CD4-positive, alpha-beta T cell (primary cell): ENCODE measurements at regions not wholly inside any gene's neighbourhood (a gene's known extent, or its start where the extent isn't known, plus 50 kb on each side); places are given as distances from the start of the nearest gene placed in this dataset.

Experiments used
- ATAC-seq: fragments of 200-7000 bp; cut with Tn5 transposase; one replicate; pipeline ENCODE4 v1.10.0; 2022; ENCODE audit warnings: mild to moderate bottlenecking; ENCODE audit not compliant: poor library complexity
- CTCF ChIA-PET: fragments of 350-600 bp; sonication (Branson Sonifier 250); formaldehyde crosslinking; loops from one replicate; lab custom pipeline; 2021; ENCODE audit warnings: antibody characterized with exemption, inconsistent platforms; lab: Charles Lee
- POLR2A ChIA-PET: fragments of 350-600 bp; sonication (Branson Sonifier 250); formaldehyde crosslinking; loops from one replicate; lab custom pipeline; 2021; ENCODE audit warnings: antibody characterized with exemption, inconsistent platforms; lab: Charles Lee
- DNase-seq, 14 experiments: peaks; one replicate each; pipeline ENCODE4 v3.0.0-alpha.2; 2013 to 2020; ENCODE audit warnings: mixed read lengths in 2 of 14
- H3K27ac ChIP-seq, 2 donors: one replicate each; pipeline versions ENCODE4 v1.5.1 to v1.7.0; 2013; ENCODE audit warnings: low read length in 2 of 2, low read depth in 1 of 2, mild to moderate bottlenecking in 1 of 2
- H3K27me3 ChIP-seq, 2 experiments: 1 replicate in 1 of 2; 2 replicates in 1 of 2; pipeline versions ENCODE4 v1.6.1 to v1.7.0; 2013; ENCODE audit warnings: low read length in 2 of 2, control low read depth in 1 of 2, mild to moderate bottlenecking in 1 of 2, moderate library complexity in 1 of 2; ENCODE audit not compliant: insufficient read depth in 2 of 2, control insufficient read depth in 1 of 2
- H3K36me3 ChIP-seq: one replicate; pipeline ENCODE4 v1.6.1; 2013; ENCODE audit warnings: low read length, control low read depth; ENCODE audit not compliant: insufficient read depth
- H3K4me1 ChIP-seq: one replicate; pipeline ENCODE4 v1.6.1; 2013; ENCODE audit warnings: low read length, control low read depth; ENCODE audit not compliant: insufficient read depth
- H3K4me3 ChIP-seq: one replicate; pipeline ENCODE4 v1.5.1; 2013; ENCODE audit warnings: mild to moderate bottlenecking, low read length, moderate library complexity
- H3K9me3 ChIP-seq, 2 experiments: 1 replicate in 1 of 2; 2 replicates in 1 of 2; pipeline versions ENCODE4 v1.6.1 to v1.7.0; 2013; ENCODE audit warnings: low read length in 2 of 2, mild to moderate bottlenecking in 2 of 2, control low read depth in 1 of 2, moderate library complexity in 1 of 2; ENCODE audit not compliant: control insufficient read depth in 1 of 2, insufficient read depth in 1 of 2
- H3K27ac Mint-ChIP-seq: one replicate; pipeline ENCODE4 v1.8.0; 2020; ENCODE audit warnings: mixed read lengths
- H3K27me3 Mint-ChIP-seq: one replicate; pipeline ENCODE4 v1.8.0; 2021; ENCODE audit warnings: mixed read lengths
- H3K36me3 Mint-ChIP-seq: one replicate; pipeline ENCODE4 v1.8.0; 2021; ENCODE audit warnings: low read depth, mixed read lengths
- H3K4me1 Mint-ChIP-seq: one replicate; pipeline ENCODE4 v1.8.0; 2021; ENCODE audit warnings: low read depth, mixed read lengths
- H3K4me3 Mint-ChIP-seq: one replicate; pipeline ENCODE4 v1.8.0; 2020; ENCODE audit warnings: mild to moderate bottlenecking, mixed read lengths
- H3K9me3 Mint-ChIP-seq: one replicate; pipeline ENCODE4 v1.8.0; 2020; ENCODE audit warnings: mixed read lengths
- intact Hi-C, 2 experiments: fragments of 100-400 bp; cut with DNase I in 1 of 2; cut with micrococcal nuclease in 1 of 2; formaldehyde crosslinking; loops; one replicate each; pipeline versions ENCODE4 v1.15.1 to v1.9.0; 2023 to 2025; cut with DNase I, micrococcal nuclease
- TF ChIP-seq, protein P1 (sequence below): fragments of 200-600 bp; IDR thresholded peaks from one replicate; pipeline ENCODE4 v1.8.0; 2022; ENCODE audit warnings: antibody characterized with exemption, mild to moderate bottlenecking

GRCh38 chr12:92385296-92385695, 239.7 kb upstream of the BTG1 start:
- intact Hi-C loops: no loop called here
- Histone ChIP-seq H3K27ac (no peak overlapping the region), H3K27me3 (no peaks in the 10 kb centered on the region)

GRCh38 chr12:92384571-92384970, 238.9 kb upstream of the BTG1 start:
- no peak for DNase-seq
- no peak overlapping the region for H3K27ac Mint-ChIP-seq
- H3K4me3 Mint-ChIP-seq: no peak overlapping the region
- H3K27me3 Mint-ChIP-seq: no peaks in the 10 kb centered on the region
- no peaks in the 10 kb centered on the region for H3K9me3 Mint-ChIP-seq
- CTCF ChIA-PET: interaction anchor here (0.8 to 1.1 kb wide), 2 partner anchors 32 to 1002 kb away, joined by 3 read pairs; no protein-coding TSS in a partner anchor
- H3K27ac ChIP-seq: no peak overlapping the region
- no peaks in the 10 kb centered on the region for H3K36me3 Mint-ChIP-seq
- intact Hi-C loops: no loop called here
- H3K4me1 ChIP-seq: peaks cover 24% of the 10 kb centered on the region
- no peak overlapping the region for H3K4me3 ChIP-seq
- TF ChIP-seq, protein P1, sequence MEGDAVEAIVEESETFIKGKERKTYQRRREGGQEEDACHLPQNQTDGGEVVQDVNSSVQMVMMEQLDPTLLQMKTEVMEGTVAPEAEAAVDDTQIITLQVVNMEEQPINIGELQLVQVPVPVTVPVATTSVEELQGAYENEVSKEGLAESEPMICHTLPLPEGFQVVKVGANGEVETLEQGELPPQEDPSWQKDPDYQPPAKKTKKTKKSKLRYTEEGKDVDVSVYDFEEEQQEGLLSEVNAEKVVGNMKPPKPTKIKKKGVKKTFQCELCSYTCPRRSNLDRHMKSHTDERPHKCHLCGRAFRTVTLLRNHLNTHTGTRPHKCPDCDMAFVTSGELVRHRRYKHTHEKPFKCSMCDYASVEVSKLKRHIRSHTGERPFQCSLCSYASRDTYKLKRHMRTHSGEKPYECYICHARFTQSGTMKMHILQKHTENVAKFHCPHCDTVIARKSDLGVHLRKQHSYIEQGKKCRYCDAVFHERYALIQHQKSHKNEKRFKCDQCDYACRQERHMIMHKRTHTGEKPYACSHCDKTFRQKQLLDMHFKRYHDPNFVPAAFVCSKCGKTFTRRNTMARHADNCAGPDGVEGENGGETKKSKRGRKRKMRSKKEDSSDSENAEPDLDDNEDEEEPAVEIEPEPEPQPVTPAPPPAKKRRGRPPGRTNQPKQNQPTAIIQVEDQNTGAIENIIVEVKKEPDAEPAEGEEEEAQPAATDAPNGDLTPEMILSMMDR: no peak
- H3K36me3 ChIP-seq: no peaks in the 10 kb centered on the region
- no peak for ATAC-seq
- H3K27me3 ChIP-seq: no peaks in the 10 kb centered on the region
- H3K4me1 Mint-ChIP-seq: peaks cover 51% of the 10 kb centered on the region
- POLR2A ChIA-PET: interaction anchor here (1.4 kb wide), 1 partner anchor 239 kb away, joined by 3 read pairs; the partner anchor contains the start of gene BTG1
- no peaks in the 10 kb centered on the region for H3K9me3 ChIP-seq

More at GRCh38 chr12:92385296-92385695, 239.7 kb upstream of the BTG1 start:
- no peaks in the 10 kb centered on the region for H3K36me3 Mint-ChIP-seq
- no peak for ATAC-seq
- DNase-seq: no peak
- H3K27ac Mint-ChIP-seq: no peak overlapping the region
- no peaks in the 10 kb centered on the region for H3K36me3 ChIP-seq
- peaks cover 19% of the 10 kb centered on the region for H3K4me1 ChIP-seq
- H3K27me3 Mint-ChIP-seq: no peaks in the 10 kb centered on the region
- H3K9me3 ChIP-seq: no peaks in the 10 kb centered on the region
- ChIA-PET CTCF (interaction anchor here (0.8 to 1.1 kb wide), 2 partner anchors 33 to 1003 kb away, joined by 3 read pairs; no protein-coding TSS in a partner anchor), POLR2A (interaction anchor here (1.4 kb wide), 1 partner anchor 239 kb away, joined by 3 read pairs; the partner anchor contains the start of gene BTG1)
- TF ChIP-seq, protein P1: no peak
- no peak overlapping the region for H3K4me3 ChIP-seq
- peaks cover 48% of the 10 kb centered on the region for H3K4me1 Mint-ChIP-seq
- no peak overlapping the region for H3K4me3 Mint-ChIP-seq
- no peaks in the 10 kb centered on the region for H3K9me3 Mint-ChIP-seq

- no peak for DNase-seq
- intact Hi-C loops: no loop called here
- ChIA-PET CTCF (no interaction called here), POLR2A (interaction anchor here (1.8 kb wide), 1 partner anchor 16 kb away, joined by 5 read pairs; no protein-coding TSS in a partner anchor)
- Mint-ChIP-seq H3K36me3 (no peaks in the 10 kb centered on the region), H3K4me3 (no peak overlapping the region), H3K4me1 (peaks cover 69% of the 10 kb centered on the region), H3K27me3 (no peaks in the 10 kb centered on the region), H3K27ac (no peak overlapping the region), H3K9me3 (no peaks in the 10 kb centered on the region)
- TF ChIP-seq, protein P1: no peak
- Histone ChIP-seq H3K27ac (no peak overlapping the region), H3K36me3 (no peaks in the 10 kb centered on the region), H3K27me3 (no peaks in the 10 kb centered on the region), H3K4me1 (peaks cover 31% of the 10 kb centered on the region), H3K9me3 (no peaks in the 10 kb centered on the region), H3K4me3 (no peak overlapping the region)
- no peak for ATAC-seq
Observed at GRCh38 chr12:92382383-92382878, 236.8 kb upstream of the BTG1 start.
